T-helper 2 cell (primary cell): ENCODE measurements at regions not wholly inside any gene's neighbourhood (a gene's known extent, or its start where the extent isn't known, plus 50 kb on each side); places are given as distances from the start of the nearest gene placed in this dataset.
A peak's percentile ranks its signal among the peaks of the same experiment; 100 is the strongest.

Source experiments
- DNase-seq, 5 experiments: peaks; one replicate each; pipeline versions ENCODE4 v3.0.0 to v3.0.0-alpha.2; 2012 to 2022

DNA sequence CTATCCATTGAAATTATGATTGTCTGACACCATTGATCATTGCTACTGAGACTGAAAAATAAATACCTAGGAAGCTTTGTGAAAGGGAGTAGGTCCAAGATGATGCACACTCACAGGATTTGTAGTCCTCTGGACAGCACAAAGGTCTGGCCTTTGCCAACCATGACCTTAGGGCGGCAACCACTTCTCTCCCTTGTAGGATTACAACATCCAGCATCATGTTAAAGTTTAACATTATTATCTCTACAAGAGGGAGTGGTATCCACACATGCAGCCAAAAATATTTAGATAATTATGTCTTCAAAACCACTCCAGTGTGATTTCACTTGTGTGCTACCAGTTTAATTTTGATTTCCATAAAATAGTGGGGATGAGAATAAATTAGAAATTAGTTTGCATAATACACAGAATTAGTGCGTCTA lies 51.1 kb upstream of the NHSL1 start:
- DNase-seq = no peak

GRCh38 chr6:138554146-138554545 lies 54.9 kb upstream of the NHSL1 start:
- no peak for DNase-seq

GRCh38 chr6:138555421-138555988 lies 56.2 kb upstream of the NHSL1 start:
- no peak for DNase-seq

- DNase-seq = no peak
Measured at GRCh38 chr6:138557147-138557546, 57.9 kb upstream of the NHSL1 start.

- no peak for DNase-seq
Measured at GRCh38 chr6:138559143-138559542, 59.8 kb upstream of the NHSL1 start.

DNA sequence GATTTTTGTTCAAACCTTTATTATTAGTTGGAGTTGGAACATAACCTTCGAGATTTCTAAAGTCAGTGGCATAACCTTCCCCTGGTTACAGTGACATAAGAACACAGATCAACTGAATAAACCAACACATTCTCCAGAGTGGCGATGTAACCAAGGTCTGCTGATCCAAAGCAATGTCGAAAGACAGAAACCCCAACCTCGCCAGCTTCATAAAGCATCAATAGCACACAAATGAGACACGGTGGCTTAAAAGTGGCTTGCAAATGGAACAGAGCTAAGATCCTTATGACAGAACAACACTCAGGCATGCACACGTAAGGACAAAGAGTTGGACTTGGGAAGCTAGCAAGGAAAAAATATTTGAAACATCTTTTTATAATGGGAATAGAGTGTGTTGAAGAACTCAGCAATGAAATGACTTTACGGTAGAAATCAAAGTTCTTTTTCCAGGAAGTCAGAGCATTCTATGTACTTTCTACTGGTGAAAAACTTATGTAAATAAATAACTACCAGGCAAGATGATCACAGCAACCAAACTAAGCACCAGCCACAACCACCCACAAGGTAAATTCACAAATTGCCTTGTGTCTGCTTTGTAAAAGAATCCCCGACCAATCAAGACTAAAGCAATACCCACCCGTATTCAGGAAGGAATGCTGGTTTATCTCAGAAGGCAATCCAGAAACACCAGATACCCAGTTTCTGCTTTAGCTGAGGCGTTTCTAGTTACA lies 61.0 kb upstream of the NHSL1 start:
- DNase-seq = no peak

DNA sequence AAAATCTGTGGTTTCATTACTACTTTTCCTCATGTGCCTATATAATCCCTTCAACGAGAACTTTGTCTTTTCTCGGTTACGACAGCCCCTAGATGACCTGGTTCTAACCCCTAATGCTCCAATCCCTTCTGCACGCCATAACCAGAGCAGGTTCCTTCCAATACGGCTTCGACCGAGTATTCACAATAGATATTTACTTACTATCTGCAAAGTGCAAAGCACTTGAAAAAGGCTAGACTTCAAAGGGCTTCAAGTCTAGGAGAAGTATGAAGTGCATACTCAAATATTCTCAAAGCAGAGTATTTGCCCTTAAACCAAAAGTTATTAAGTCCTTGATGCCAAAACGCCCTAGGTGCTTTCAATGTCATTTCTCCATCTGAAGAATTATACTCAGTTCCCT lies 63.4 kb upstream of the NHSL1 start:
- no peak for DNase-seq

DNA sequence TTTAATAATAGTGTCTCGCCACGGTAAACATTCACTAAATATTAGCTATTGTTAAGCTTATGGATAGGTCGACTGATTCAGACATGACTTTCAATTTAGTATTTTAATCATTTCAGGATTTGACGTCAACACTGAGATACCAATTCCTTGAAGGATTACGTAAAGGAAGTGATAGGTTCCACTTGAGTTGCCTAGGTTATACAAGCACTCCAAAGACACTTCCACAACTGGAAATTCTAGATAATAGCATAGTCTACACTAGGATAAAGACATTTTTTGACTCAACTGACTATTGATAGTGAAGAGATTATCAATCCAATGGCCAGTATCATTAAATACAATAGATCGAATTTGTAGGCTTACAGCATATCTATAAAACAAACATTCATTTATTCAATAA lies 63.9 kb upstream of the NHSL1 start:
- DNase-seq = no peak

- no peak for DNase-seq
Measured at GRCh38 chr6:138563650-138564049, 64.4 kb upstream of the NHSL1 start.

DNA sequence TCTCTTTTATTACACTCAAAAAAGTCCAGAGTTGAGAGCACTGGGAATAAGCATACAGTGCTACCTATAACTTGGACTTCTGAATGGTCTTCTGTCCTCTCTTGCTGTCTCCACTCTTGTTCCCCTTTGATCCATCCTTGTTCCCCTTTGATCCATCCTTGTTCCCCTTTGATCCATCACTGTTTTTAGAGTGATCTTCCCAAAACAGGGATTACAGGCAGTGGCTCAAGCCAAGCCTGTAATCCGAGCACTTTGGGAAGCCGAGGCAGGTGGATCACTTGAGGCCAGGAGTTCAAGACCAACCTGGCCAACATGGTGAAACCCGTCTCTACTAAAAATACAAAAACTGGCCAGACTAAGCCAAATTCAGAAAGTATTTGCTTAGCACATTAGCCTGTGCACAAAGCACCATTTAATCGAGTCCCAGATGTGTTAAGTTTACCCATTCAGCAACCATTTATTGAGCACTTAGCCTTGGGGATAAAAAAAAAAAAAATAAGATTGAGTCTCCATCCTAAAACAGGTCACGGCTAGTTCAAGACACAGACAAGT lies 65.0 kb upstream of the NHSL1 start:
- no peak for DNase-seq

GRCh38 chr6:138567052-138567451 lies 67.8 kb upstream of the NHSL1 start:
- DNase-seq = no peak

- DNase-seq = no peak
Measured at GRCh38 chr6:138568997-138569396, 69.7 kb upstream of the NHSL1 start.

GRCh38 chr6:138569554-138569953 lies 70.3 kb upstream of the NHSL1 start:
- no peak for DNase-seq

- no peak for DNase-seq
Measured at GRCh38 chr6:138569970-138570724, 70.9 kb upstream of the NHSL1 start.

- no peak for DNase-seq
Measured at GRCh38 chr6:138570725-138571029, 71.4 kb upstream of the NHSL1 start.

DNA sequence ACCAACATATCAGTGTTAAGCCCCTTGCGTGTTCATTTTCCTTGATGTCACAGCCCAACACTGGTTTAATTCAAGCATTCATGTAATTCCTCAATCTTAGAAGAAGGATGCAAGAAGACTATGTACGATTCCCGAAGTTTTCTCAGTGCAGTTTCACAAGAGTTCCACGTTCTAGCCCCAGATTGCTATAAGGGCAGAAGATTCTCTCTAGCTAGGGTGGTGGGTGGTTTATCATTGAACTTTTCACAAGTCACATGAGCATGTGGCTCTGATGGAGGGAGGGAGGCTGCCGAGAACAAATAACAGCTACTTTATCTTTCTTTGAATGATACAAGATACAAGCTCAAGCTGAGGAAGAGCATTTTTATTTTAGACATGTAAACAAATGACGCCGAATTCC lies 71.9 kb upstream of the NHSL1 start:
- no peak for DNase-seq

DNA sequence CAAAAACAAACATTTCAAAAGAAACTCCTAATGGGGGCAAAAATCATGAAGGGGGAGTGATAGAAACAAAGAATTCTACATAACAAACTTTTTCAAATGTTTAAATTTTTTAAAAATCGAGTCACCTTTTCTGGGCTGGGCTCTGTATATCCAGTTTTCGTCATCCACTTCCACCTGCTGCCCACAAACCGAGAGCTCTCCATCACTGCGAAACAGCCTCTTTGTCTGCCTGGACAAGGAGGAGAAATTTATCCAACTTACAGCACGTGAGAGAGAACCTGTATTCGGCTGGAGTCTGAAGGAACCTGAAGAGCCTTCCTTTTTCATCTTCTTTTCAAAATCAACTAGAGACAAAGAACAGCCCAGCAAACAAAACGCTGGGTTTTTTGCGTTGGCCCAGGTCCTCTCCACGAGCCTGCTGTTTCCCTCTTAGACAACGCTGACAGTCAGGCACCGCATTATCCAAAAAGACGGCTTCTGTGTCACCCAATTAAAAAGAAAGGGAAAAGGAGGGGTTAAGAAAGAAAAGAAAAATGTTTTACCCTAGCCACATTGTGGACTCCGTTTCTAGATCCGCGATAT lies 72.4 kb upstream of the NHSL1 start:
- no peak for DNase-seq

DNA sequence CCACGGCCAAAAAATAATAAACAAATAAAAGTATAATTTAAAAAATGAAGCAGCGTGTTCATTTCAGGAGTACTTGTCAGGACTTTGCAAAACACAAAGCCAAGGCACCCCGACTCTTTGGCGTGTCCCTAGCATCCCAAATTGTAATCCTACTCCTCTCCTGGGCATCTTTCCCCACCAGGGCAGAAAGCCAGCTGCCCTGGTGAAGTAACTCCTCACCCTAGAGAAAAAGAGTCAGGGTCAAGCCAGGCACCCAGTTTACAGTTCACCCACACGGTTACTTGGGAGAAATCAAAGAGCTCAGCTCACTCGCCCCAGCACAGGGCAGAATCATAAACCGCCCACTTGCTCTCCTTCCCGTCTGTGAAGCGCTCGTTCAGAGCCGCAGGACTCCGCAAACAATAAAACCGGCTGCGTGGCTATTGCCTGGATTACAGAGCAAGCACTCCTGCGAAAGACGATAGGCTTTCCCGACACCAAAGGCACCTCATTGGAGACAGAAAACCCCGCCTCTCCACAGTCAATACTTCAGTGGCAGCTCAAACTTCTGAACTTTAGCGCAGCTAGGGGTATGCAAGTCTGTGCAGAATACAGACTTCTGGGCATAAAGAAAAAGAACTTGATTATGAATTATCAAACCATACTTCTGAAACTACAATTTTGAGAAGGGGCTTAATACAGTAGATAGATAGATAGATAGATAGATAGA lies 73.0 kb upstream of the NHSL1 start:
- DNase-seq = peak in 1 of 5 experiments; percentile 12

DNA sequence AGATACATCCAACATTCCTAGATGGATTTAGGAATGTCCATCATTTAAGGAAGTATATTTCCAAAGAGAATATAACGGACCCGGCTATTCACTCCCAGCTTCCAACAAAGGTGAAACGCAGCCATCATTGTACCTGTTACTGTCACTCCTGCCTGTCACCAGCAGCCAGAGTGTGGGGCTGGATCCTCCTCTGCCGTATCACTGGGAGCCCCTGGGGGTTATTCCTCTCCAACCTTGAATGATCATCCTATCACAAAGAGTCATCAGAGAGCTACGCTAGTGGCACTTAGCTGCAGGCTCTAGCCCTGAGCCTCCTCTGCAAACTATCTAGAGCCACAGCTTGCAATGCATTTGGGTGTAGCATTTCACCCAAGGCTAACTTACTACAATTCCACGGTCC lies 73.6 kb upstream of the NHSL1 start:
- no peak for DNase-seq

DNA sequence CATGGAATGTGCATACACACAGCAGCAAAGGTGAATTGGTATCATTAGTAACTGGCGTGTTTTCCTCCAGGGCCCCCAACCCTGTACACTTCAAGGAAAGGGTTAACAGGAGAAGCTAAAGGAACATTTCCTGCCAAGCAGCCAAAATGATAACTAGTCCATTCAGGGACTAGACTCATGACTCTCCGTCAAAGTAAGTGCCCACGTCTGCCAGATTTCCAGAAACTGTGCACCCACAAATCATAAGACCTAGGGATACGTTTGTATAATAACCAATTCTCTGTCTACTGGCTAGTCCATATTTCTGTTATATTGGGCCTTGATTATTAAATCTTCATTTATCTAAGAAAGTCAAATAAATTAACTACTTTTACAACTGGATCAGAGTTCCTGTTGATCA lies 76.0 kb upstream of the NHSL1 start:
- DNase-seq = no peak

DNA sequence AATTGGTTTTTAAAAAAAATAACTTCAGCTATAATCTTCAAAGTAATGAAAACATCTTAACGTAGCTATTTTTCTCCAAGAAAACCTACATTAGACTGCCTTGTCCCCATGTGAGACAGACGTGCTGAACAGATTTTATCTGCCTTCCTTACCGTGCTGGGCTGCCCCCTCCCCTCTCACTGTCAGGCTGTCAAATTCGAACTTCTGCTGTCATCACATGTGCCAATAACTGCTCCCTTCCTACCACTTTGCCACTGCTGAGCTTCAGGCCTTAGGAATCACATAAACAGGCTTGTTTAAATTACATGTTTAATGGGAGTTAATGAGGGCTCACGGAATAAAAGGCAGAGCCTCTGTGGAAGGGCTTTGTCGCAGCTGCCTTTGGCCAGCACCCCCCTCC lies 77.0 kb upstream of the NHSL1 start:
- no peak for DNase-seq

DNA sequence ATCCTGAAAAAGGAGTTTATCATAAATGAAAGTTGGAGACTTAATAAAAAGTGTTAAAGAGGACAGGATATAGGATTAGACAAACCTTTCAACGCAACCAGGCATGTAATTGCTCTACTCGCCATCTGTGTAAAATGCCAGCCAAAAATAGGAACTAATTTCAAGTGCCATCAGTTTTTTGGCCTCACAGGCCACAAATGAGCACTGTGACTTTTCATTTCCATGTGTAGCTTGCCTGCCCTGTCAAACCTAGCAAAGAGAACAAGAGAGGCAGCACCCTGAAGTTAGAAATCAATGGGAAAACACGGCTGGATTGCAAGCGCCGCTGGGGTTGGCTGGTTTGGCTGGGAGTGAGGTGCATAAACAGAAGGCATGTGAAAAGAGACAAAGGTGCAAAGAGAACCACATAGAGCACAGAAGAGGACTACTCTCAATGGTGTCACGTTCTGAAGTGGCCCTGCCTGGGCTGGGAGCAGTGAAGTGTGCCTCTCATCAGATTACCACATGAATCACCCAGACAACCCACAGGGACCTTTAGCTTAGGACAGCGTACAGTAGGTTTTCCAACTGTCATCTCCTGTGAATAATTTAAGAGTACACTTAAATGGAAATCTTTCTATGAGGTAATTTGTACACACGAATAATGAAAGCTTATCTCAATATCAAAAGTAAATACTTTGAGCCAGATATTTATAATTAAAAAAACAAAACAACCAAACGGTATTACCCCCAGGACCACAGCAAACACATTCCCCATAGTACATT lies 78.0 kb upstream of the NHSL1 start:
- DNase-seq = no peak
